ENCODE measurements at regions not wholly inside any gene's neighbourhood (a gene's known extent, or its start where the extent isn't known, plus 50 kb on each side); places are given as distances from the start of the nearest gene placed in this dataset.

- in situ Hi-C loops (cut with HindIII; ENCODE audit: extremely low pct_ligation_motif_present, low pct_unique_long_range_greater_than_20kb) (no loop called here), intact Hi-C loops (cut with micrococcal nuclease; ENCODE audit: unreplicated experiment) (no loop called here)
- TF ChIP-seq HIVEP1 (CRISPR knock-in tag; IDR thresholded peaks at IDR 0.05): no peak
- no peak for FAIRE-seq
- POLR2A ChIA-PET: no interaction called here
- no TSS peak for BruUV-seq (replicated peaks)
- DNase-seq (ENCODE audit: low spot score): no peak
- Histone ChIP-seq H3K4me3 (replicated peaks in 1 of 3; ENCODE audit: insufficient read depth in 1 of 3, low read depth in 2 of 3, low read length in 3 of 3) (no peak overlapping the region), H4K20me1 (ENCODE audit: insufficient read depth, low read length) (no peaks in the 10 kb centered on the region), H3K36me3 (replicated peaks in 1 of 2; ENCODE audit: control insufficient read depth in 1 of 2, insufficient read depth in 2 of 2, low read length in 2 of 2) (no peaks in the 10 kb centered on the region), H3K4me1 (ENCODE audit: insufficient read depth, low read length) (no peaks in the 10 kb centered on the region), H3K9me3 (ENCODE audit: low read length) (no peaks in the 10 kb centered on the region), H3K9ac (ENCODE audit: insufficient read depth, low read depth, low read length) (no peak overlapping the region), H3K27ac (ENCODE audit: extremely low read length, insufficient read depth, low read length) (no peak overlapping the region), H3K4me2 (ENCODE audit: low read depth, low read length) (no peak overlapping the region), H3K79me2 (ENCODE audit: insufficient read depth, low read length) (no peaks in the 10 kb centered on the region), H3K27me3 (ENCODE audit: control insufficient read depth in 1 of 2, insufficient read depth in 2 of 2, low read length in 2 of 2) (no peaks in the 10 kb centered on the region), H2AFZ (ENCODE audit: low read length) (no peak overlapping the region)
- no peak for ATAC-seq
- CTCF ChIA-PET (ENCODE audit: low intra/inter-chr PET ratio, low total read pairs): no interaction called here
- 21% methylated on average over 3 of the region's 3 CpGs for WGBS (ENCODE audit: low lambda C conversion rate)
Observed at GRCh38 chr18:7413906-7414305, 153.2 kb upstream of the PTPRM start.

GRCh38 chr18:7414459-7414858 lies 152.7 kb upstream of the PTPRM start:
- CTCF ChIA-PET (ENCODE audit: low intra/inter-chr PET ratio, low total read pairs): no interaction called here
- Histone ChIP-seq H3K27ac (ENCODE audit: extremely low read length, insufficient read depth, low read length) (no peak overlapping the region), H3K79me2 (ENCODE audit: insufficient read depth, low read length) (no peaks in the 10 kb centered on the region), H3K4me3 (replicated peaks in 1 of 3; ENCODE audit: insufficient read depth in 1 of 3, low read depth in 2 of 3, low read length in 3 of 3) (no peak overlapping the region), H3K9me3 (ENCODE audit: low read length) (no peaks in the 10 kb centered on the region), H3K27me3 (ENCODE audit: control insufficient read depth in 1 of 2, insufficient read depth in 2 of 2, low read length in 2 of 2) (no peaks in the 10 kb centered on the region), H3K4me1 (ENCODE audit: insufficient read depth, low read length) (no peaks in the 10 kb centered on the region), H3K9ac (ENCODE audit: insufficient read depth, low read depth, low read length) (no peak overlapping the region), H4K20me1 (ENCODE audit: insufficient read depth, low read length) (no peaks in the 10 kb centered on the region), H3K36me3 (replicated peaks in 1 of 2; ENCODE audit: control insufficient read depth in 1 of 2, insufficient read depth in 2 of 2, low read length in 2 of 2) (no peaks in the 10 kb centered on the region), H3K4me2 (ENCODE audit: low read depth, low read length) (no peak overlapping the region), H2AFZ (ENCODE audit: low read length) (no peak overlapping the region)
- POLR2A ChIA-PET: no interaction called here
- no peak for DNase-seq (ENCODE audit: low spot score)
- intact Hi-C loops (cut with micrococcal nuclease; ENCODE audit: unreplicated experiment) (no loop called here), in situ Hi-C loops (cut with HindIII; ENCODE audit: extremely low pct_ligation_motif_present, low pct_unique_long_range_greater_than_20kb) (no loop called here)
- WGBS (ENCODE audit: low lambda C conversion rate): 61% methylated on average over 2 of the region's 2 CpGs
- no peak for FAIRE-seq
- TF ChIP-seq ZNF484 (CRISPR knock-in tag; IDR thresholded peaks at IDR 0.05; ENCODE audit: borderline replicate concordance, low read depth) (no peak), BRCA1 (CRISPR knock-in tag; IDR thresholded peaks at IDR 0.05) (no peak), ZNF883 (CRISPR knock-in tag; IDR thresholded peaks at IDR 0.05; ENCODE audit: not compliant biosample characterization) (no peak), ZNF773 (CRISPR knock-in tag; IDR thresholded peaks at IDR 0.05; ENCODE audit: borderline replicate concordance) (no peak), ATRX (CRISPR knock-in tag; IDR thresholded peaks at IDR 0.05; ENCODE audit: borderline replicate concordance) (no peak), ZNF75D (CRISPR knock-in tag; IDR thresholded peaks at IDR 0.05; ENCODE audit: borderline replicate concordance) (no peak), ZNF234 (CRISPR knock-in tag; conservative IDR thresholded peaks at IDR 0.05) (no peak), FOXP1 (IDR thresholded peaks at IDR 0.05) (no peak), FOXP1 (CRISPR knock-in tag; IDR thresholded peaks at IDR 0.05) (no peak), ZNF256 (CRISPR knock-in tag; conservative IDR thresholded peaks at IDR 0.05) (no peak), HNF1A (IDR thresholded peaks at IDR 0.05; ENCODE audit: low read depth) (no peak), HNF1A (CRISPR knock-in tag; IDR thresholded peaks at IDR 0.05; ENCODE audit: borderline replicate concordance) (no peak), MYC (CRISPR knock-in tag; IDR thresholded peaks at IDR 0.05; ENCODE audit: borderline replicate concordance) (no peak), MED1 (CRISPR knock-in tag; IDR thresholded peaks at IDR 0.05) (no peak), PHF20 (CRISPR knock-in tag; IDR thresholded peaks at IDR 0.05) (no peak)
- no peak for ATAC-seq
- no TSS peak for BruUV-seq (replicated peaks)
